ENCODE measurements at regions not wholly inside any gene's neighbourhood (a gene's known extent, or its start where the extent isn't known, plus 50 kb on each side); places are given as distances from the start of the nearest gene placed in this dataset.

DNA sequence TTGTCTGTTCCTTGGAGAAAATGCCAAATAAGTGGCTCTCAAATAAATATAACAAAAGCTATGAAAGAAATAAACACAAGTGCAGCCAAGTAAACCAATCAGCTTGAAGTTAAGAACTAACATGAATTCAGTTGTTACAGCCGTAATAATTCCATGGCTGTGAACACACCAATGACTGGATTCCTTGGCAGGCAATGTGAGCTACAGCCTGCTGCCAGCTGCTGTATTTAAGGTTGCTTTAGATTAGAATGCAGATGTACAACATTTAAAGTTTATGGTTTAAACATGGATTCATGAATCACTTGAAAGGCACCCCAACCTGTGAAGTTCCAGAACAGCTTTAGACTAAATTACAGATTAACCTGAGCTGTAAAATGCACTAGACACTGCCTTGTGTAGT is 626.4 kb upstream of the SEMA6A start:
- no peak overlapping the region for H3K4me3 ChIP-seq (replicated peaks; ENCODE audit: low read depth, low read length)
- TF ChIP-seq, protein P1, sequence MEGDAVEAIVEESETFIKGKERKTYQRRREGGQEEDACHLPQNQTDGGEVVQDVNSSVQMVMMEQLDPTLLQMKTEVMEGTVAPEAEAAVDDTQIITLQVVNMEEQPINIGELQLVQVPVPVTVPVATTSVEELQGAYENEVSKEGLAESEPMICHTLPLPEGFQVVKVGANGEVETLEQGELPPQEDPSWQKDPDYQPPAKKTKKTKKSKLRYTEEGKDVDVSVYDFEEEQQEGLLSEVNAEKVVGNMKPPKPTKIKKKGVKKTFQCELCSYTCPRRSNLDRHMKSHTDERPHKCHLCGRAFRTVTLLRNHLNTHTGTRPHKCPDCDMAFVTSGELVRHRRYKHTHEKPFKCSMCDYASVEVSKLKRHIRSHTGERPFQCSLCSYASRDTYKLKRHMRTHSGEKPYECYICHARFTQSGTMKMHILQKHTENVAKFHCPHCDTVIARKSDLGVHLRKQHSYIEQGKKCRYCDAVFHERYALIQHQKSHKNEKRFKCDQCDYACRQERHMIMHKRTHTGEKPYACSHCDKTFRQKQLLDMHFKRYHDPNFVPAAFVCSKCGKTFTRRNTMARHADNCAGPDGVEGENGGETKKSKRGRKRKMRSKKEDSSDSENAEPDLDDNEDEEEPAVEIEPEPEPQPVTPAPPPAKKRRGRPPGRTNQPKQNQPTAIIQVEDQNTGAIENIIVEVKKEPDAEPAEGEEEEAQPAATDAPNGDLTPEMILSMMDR (IDR thresholded peaks at IDR 0.05; ENCODE audit: low read length, missing control alignments) = no peak
- peak; percentile 20 for DNase-seq (ENCODE audit: low read depth)

DNA sequence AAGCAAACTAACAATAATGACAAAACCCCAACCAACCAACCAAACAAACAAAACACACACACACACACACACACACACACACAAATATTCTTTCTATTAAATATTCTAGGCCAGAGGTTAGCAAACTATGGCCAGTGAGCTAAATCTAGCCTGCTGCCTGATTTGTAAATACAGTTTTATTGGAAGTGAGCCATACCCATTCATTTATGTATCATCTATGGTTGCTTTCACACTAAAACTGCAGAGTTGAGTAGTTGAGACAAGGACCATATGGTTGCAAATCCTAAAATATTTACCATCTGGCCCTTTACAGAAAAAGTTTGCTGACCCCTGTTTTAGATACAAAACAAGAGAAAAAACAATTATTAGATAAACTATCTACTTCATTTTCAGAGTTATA is 620.5 kb upstream of the SEMA6A start:
- DNase-seq (ENCODE audit: low read depth) = no peak
- H3K4me3 ChIP-seq (replicated peaks; ENCODE audit: low read depth, low read length) = no peak overlapping the region
- TF ChIP-seq, protein P1 (IDR thresholded peaks at IDR 0.05; ENCODE audit: low read length, missing control alignments) = no peak

DNA sequence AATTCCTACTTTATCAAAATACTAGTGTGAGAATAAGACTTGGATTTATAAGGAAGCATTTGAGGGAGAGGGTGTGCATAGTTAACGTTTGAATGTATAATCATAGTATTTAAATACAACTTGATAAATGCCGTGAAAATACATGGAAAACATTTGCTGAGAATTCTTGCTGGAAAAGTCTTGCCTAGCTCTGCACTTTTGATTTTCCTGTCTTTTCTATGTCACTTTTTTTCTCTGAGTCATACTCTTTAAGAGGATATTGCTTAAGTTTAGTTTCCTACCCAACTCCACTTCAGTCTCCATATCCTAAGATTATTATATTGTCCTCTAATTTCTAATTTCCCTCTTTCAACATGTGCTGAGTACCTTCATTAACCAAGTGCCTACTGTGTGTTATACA is 616.6 kb upstream of the SEMA6A start:
- peak; percentile 33 for DNase-seq (ENCODE audit: low read depth)
- TF ChIP-seq, protein P1 (IDR thresholded peaks at IDR 0.05; ENCODE audit: low read length, missing control alignments) = no peak
- no peak overlapping the region for H3K4me3 ChIP-seq (replicated peaks; ENCODE audit: low read depth, low read length)

DNA sequence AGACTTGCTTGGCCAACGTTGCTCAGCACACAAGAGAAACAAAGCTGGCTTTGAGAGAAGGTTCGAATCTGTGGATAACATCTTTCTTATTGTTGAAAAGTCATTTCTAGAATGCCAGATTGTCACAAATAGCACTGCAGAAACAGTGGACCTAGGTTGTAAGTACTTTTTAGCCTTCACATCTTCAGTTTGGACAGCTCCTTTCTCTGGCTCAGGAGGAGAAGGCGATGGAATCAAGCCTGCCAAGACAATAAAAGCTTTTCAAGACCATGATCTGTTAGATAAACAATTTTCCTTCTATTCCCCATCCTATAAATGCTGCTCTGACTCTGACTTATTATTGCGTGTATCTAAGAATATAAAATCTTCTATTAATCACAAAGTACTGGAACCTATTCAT is 615.2 kb upstream of the SEMA6A start:
- H3K4me3 ChIP-seq (replicated peaks; ENCODE audit: low read depth, low read length) = no peak overlapping the region
- TF ChIP-seq, protein P1 (IDR thresholded peaks at IDR 0.05; ENCODE audit: low read length, missing control alignments) = no peak
- DNase-seq (ENCODE audit: low read depth) = no peak

DNA sequence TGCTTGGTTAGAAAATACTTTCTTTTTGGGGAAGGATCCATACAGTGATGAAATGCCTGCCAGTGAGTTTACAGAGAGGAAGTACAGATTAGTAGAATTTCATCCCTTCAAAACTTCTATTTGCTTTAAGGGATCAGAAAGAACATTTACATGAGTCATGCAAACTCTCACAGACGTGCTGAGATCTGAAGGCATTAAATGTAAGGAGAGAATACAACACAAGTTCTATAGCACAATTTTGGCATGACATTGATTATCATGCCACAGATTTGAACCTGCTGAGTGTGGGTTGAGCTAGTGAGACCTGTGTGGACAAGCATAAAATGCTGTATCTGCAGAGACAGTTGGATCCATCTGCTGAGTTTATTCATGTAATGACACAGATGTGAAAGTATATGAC is 613.6 kb upstream of the SEMA6A start:
- no peak overlapping the region for H3K4me3 ChIP-seq (replicated peaks; ENCODE audit: low read depth, low read length)
- DNase-seq (ENCODE audit: low read depth) = no peak
- TF ChIP-seq, protein P1 (IDR thresholded peaks at IDR 0.05; ENCODE audit: low read length, missing control alignments) = no peak

DNA sequence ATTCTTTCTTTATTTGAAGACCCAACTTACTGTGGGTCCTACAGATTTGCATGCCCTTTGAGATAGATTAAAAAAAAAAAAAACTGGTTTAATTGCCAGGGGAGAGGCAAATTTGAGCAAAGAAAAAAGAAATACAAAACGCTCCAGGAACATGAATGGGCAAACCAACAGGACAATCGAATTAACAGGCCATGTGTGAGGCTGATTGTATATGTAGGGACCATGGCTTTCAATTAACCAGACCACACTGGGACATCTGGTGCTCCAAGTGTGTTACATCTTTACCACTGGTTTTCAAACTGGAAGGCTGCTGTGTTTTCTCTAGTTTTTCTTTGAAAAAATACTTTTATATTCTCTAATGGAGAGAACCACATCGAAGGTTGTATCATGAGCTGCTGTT is 612.1 kb upstream of the SEMA6A start:
- TF ChIP-seq, protein P1 (IDR thresholded peaks at IDR 0.05; ENCODE audit: low read length, missing control alignments) = no peak
- no peak for DNase-seq (ENCODE audit: low read depth)
- no peak overlapping the region for H3K4me3 ChIP-seq (replicated peaks; ENCODE audit: low read depth, low read length)

DNA sequence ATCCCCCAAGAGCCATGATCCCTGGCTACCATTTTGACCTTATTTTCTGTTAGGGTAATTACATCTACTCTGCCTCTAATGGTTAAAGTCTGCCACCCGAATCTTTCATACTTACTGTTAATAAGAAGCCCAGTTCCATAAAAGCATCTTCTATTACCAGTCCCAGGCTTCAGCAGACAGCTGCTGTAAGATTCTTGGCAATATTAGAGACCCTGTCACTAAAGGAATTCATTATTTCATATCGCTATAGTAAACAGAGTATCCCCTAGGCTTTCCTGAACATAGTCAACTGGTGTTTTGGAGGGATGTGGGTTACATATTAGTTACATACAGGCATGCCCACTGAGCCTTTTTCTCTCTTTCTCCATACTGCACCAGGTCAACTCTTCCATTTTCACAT is 608.7 kb upstream of the SEMA6A start:
- DNase-seq (ENCODE audit: low read depth) = no peak
- TF ChIP-seq, protein P1 (IDR thresholded peaks at IDR 0.05; ENCODE audit: low read length, missing control alignments) = no peak
- no peak overlapping the region for H3K4me3 ChIP-seq (replicated peaks; ENCODE audit: low read depth, low read length)
